GM23338 (cell line): ENCODE measurements at regions not wholly inside any gene's neighbourhood (a gene's known extent, or its start where the extent isn't known, plus 50 kb on each side); places are given as distances from the start of the nearest gene placed in this dataset.

ENCODE experiments used
- CREB1 ChIP-seq: fragments of 250-450 bp; sonication (Bioruptor Pico); IDR thresholded peaks from 2 replicates; pipeline ENCODE4 v1.5.0; 2020; ENCODE audit warnings: low read depth, mild to moderate bottlenecking, moderate library complexity
- EZH2phosphoT487 ChIP-seq: fragments of 200-600 bp; sonication (generic); IDR thresholded peaks from one replicate; pipeline ENCODE4 v1.8.1; 2018; ENCODE audit warnings: antibody characterized with exemption; ENCODE audit not compliant: unreplicated experiment
- POLR2AphosphoS5 ChIP-seq: IDR thresholded peaks from 2 replicates; pipeline ENCODE4 v1.6.1; 2016; ENCODE audit warnings: antibody characterized with exemption, low read depth
- TF ChIP-seq, protein P1 (sequence below): IDR thresholded peaks from one replicate; pipeline ENCODE4 v1.6.1; 2018; ENCODE audit warnings: antibody characterized with exemption; ENCODE audit not compliant: unreplicated experiment
- TF ChIP-seq, protein P2 (sequence below), 2 experiments: fragments of 200-600 bp in 1 of 2; sonication (generic) in 1 of 2; conservative IDR thresholded peaks; 2 replicates each; pipeline versions ENCODE4 v1.5.1 to v1.6.1; 2016 to 2017; ENCODE audit warnings: antibody characterized with exemption in 2 of 2, low read depth in 2 of 2, mild to moderate bottlenecking in 2 of 2, moderate library complexity in 1 of 2

DNA sequence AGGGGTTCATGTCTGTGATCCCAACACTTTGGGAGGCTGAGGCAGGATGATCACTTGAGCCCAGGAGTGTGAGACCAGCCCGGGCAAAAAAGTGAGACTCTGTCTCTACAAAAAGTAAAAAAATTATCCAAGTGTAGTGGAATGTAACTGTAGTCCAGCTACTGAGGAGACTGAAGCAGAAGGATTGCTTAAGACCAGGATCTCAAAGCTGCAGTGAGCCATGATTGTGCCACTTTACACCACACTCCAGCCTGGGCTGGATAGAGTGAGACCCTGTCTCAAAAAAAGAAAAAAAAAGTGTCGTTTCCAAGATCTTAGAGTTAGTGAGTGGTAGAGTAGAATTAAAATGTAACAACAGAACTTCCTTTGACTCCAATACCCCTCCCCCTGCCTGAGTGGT is 589.4 kb upstream of the MBL2 start:
- TF ChIP-seq, protein P1, sequence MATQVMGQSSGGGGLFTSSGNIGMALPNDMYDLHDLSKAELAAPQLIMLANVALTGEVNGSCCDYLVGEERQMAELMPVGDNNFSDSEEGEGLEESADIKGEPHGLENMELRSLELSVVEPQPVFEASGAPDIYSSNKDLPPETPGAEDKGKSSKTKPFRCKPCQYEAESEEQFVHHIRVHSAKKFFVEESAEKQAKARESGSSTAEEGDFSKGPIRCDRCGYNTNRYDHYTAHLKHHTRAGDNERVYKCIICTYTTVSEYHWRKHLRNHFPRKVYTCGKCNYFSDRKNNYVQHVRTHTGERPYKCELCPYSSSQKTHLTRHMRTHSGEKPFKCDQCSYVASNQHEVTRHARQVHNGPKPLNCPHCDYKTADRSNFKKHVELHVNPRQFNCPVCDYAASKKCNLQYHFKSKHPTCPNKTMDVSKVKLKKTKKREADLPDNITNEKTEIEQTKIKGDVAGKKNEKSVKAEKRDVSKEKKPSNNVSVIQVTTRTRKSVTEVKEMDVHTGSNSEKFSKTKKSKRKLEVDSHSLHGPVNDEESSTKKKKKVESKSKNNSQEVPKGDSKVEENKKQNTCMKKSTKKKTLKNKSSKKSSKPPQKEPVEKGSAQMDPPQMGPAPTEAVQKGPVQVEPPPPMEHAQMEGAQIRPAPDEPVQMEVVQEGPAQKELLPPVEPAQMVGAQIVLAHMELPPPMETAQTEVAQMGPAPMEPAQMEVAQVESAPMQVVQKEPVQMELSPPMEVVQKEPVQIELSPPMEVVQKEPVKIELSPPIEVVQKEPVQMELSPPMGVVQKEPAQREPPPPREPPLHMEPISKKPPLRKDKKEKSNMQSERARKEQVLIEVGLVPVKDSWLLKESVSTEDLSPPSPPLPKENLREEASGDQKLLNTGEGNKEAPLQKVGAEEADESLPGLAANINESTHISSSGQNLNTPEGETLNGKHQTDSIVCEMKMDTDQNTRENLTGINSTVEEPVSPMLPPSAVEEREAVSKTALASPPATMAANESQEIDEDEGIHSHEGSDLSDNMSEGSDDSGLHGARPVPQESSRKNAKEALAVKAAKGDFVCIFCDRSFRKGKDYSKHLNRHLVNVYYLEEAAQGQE: no peak
- TF ChIP-seq, protein P2, sequence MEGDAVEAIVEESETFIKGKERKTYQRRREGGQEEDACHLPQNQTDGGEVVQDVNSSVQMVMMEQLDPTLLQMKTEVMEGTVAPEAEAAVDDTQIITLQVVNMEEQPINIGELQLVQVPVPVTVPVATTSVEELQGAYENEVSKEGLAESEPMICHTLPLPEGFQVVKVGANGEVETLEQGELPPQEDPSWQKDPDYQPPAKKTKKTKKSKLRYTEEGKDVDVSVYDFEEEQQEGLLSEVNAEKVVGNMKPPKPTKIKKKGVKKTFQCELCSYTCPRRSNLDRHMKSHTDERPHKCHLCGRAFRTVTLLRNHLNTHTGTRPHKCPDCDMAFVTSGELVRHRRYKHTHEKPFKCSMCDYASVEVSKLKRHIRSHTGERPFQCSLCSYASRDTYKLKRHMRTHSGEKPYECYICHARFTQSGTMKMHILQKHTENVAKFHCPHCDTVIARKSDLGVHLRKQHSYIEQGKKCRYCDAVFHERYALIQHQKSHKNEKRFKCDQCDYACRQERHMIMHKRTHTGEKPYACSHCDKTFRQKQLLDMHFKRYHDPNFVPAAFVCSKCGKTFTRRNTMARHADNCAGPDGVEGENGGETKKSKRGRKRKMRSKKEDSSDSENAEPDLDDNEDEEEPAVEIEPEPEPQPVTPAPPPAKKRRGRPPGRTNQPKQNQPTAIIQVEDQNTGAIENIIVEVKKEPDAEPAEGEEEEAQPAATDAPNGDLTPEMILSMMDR (conservative IDR thresholded peaks at IDR 0.05; ENCODE audit: low read depth in 2 of 2): no peak
- TF ChIP-seq CREB1 (CRISPR knock-in tag) (no peak), EZH2phosphoT487 (no peak), POLR2AphosphoS5 (no peak)
